Thyroid gland (tissue), 4 donors: ENCODE measurements at regions not wholly inside any gene's neighbourhood (a gene's known extent, or its start where the extent isn't known, plus 50 kb on each side); places are given as distances from the start of the nearest gene placed in this dataset.
"Not testable (repeated sequence)": the region's sequence is repeated elsewhere in the genome, so short reads cannot be mapped to it uniquely, and the experiment has no call there.

Experiments used
- CTCF ChIP-seq, 6 experiments: fragments of 200-600 bp in 3 of 6; fragments of 450-650 bp in 3 of 6; sonication (generic) in 3 of 6; IDR thresholded peaks; one replicate each; pipeline ENCODE4 v1.5.1; 2016 to 2019; ENCODE audit warnings: antibody characterized with exemption in 6 of 6, mild to moderate bottlenecking in 2 of 6, inconsistent platforms in 1 of 6, moderate library complexity in 1 of 6
- POLR2A ChIP-seq, 2 donors: fragments of 450-650 bp; IDR thresholded peaks; one replicate each; pipeline ENCODE4 v1.6.1; 2017; ENCODE audit warnings: antibody characterized with exemption in 2 of 2, mild to moderate bottlenecking in 2 of 2, moderate library complexity in 1 of 2

- TF ChIP-seq POLR2A, CTCF (IDR thresholded peaks at IDR 0.05): not testable (repeated sequence)
These were observed 1069.3 kb downstream of the CDH9 start for GRCh38 chr5:25969042-25969441.
